Sigmoid colon (tissue), 4 donors: ENCODE measurements at regions not wholly inside any gene's neighbourhood (a gene's known extent, or its start where the extent isn't known, plus 50 kb on each side); places are given as distances from the start of the nearest gene placed in this dataset.

Source experiments
- CTCF ChIP-seq, 4 experiments: fragments of 450-650 bp in 3 of 4; fragments of 200-600 bp in 1 of 4; IDR thresholded peaks; one replicate each; pipeline ENCODE4 v1.5.1; 2016 to 2019; ENCODE audit warnings: antibody characterized with exemption in 4 of 4, mild to moderate bottlenecking in 3 of 4, moderate library complexity in 2 of 4
- EP300 ChIP-seq, 4 donors: sonication (generic); formaldehyde crosslinking; IDR thresholded peaks; one replicate each; pipeline ENCODE4 v1.6.1; 2017; ENCODE audit warnings: antibody characterized with exemption in 4 of 4
- POLR2A ChIP-seq, 2 donors: fragments of 450-650 bp; IDR thresholded peaks; one replicate each; pipeline ENCODE4 v1.6.1; 2016; ENCODE audit warnings: antibody characterized with exemption in 2 of 2, mild to moderate bottlenecking in 2 of 2, moderate library complexity in 2 of 2
- POLR2AphosphoS5 ChIP-seq, 4 donors: sonication (generic); formaldehyde crosslinking; IDR thresholded peaks; one replicate each; pipeline ENCODE4 v1.6.1; 2017; ENCODE audit warnings: antibody characterized with exemption in 4 of 4

- TF ChIP-seq CTCF (IDR thresholded peaks at IDR 0.05) = no peak
- TF ChIP-seq POLR2A (IDR thresholded peaks at IDR 0.05) = no peak
- TF ChIP-seq POLR2AphosphoS5 (IDR thresholded peaks at IDR 0.05) = no peak
- no peak for TF ChIP-seq EP300 (IDR thresholded peaks at IDR 0.05)
Observed at GRCh38 chr20:62577490-62577836, 64.8 kb upstream of the SLCO4A1 start.
